ENCODE measurements at regions not wholly inside any gene's neighbourhood (a gene's known extent, or its start where the extent isn't known, plus 50 kb on each side); places are given as distances from the start of the nearest gene placed in this dataset.

DNA sequence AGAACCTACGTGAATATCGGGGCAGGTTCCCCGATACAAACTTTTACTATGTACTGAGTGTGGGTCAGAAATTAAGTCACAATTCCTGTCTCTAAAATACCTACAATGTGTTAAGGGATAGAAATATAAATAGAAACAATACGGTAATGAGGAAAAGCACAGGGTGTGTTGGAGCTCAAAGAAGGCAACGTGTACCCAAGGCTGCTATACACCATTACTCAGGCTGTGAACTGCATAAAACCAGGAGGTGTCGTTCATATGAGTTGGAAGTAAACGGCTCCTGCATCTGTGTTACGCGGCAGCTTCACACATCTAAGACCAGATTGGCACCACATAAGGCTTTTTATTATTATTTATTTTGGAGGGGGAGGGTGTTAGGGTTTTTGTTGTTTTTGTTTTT, 50.1 kb upstream of the TRPM3 start:
- no peak for TF ChIP-seq CTCF (IDR thresholded peaks at IDR 0.05 in 4 of 5, conservative IDR thresholded peaks at IDR 0.05 in 1 of 5)
- TF ChIP-seq POLR2A (IDR thresholded peaks at IDR 0.05): no peak
